BLaER1 treated with 17β-estradiol and CSF1 and Interleukin-3, amounts not matched to agents 10 nM and 100 nM (cell line): ENCODE measurements at regions not wholly inside any gene's neighbourhood (a gene's known extent, or its start where the extent isn't known, plus 50 kb on each side); places are given as distances from the start of the nearest gene placed in this dataset.

Experiments
- H3K27ac ChIP-seq, 11 experiments: shearing (Covaris generic); formaldehyde crosslinking; 2 replicates each; pipeline ENCODE4 v1.8.1; 2022
- H3K27me3 ChIP-seq, 11 experiments: shearing (Covaris generic); formaldehyde crosslinking; 2 replicates each; pipeline ENCODE4 v1.8.1; 2022
- H3K36me3 ChIP-seq, 11 experiments: shearing (Covaris generic); formaldehyde crosslinking; 2 replicates each; pipeline ENCODE4 v1.8.1; 2022
- H3K4me1 ChIP-seq, 10 experiments: shearing (Covaris generic); formaldehyde crosslinking; 2 replicates each; pipeline ENCODE4 v1.8.1; 2022
- H3K4me2 ChIP-seq, 11 experiments: shearing (Covaris generic); formaldehyde crosslinking; 2 replicates each; pipeline ENCODE4 v1.8.1; 2022
- H3K4me3 ChIP-seq, 10 experiments: shearing (Covaris generic); formaldehyde crosslinking; 2 replicates each; pipeline ENCODE4 v1.8.1; 2022
- H3K9ac ChIP-seq, 11 experiments: shearing (Covaris generic); formaldehyde crosslinking; 2 replicates each; pipeline ENCODE4 v1.8.1; 2022
- H3K9me3 ChIP-seq, 11 experiments: shearing (Covaris generic); formaldehyde crosslinking; replicated peaks in 1 of 11; 2 replicates each; pipeline ENCODE4 v1.8.1; 2022
- H4K20me1 ChIP-seq, 11 experiments: shearing (Covaris generic); formaldehyde crosslinking; 2 replicates each; pipeline ENCODE4 v1.8.1; 2022
- Cebpa-rat ChIP-seq, 11 experiments: shearing (Covaris generic); IDR thresholded peaks; 2 replicates each; pipeline ENCODE4 v1.8.1; 2022

DNA sequence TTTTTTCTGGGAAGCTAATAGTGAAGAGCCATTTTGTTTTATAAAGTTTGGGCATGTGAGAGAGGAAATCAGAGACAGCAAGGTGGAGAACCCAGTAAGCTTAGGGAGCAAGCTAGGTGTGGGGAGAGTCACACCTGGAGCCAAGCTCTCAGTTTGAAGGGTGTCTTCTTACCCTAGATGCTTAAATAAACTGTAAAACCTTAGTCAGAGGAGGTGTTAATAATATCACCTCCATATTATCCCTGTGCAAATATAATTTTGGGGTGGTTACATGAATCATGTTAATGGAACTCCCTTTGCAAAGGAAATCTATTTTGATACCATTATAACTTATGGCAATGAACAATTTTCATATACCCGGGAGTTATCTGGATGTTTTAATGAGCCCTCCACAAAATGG, 246.2 kb upstream of the PLET1 start:
- no peak overlapping the region for H3K4me3 ChIP-seq
- H3K27ac ChIP-seq = no peak overlapping the region
- H3K9ac ChIP-seq = no peak overlapping the region
- H3K4me1 ChIP-seq = peaks cover 0 to 6% (median 0%) of the 10 kb centered on the region in 10 experiments; a peak in 3 of 20 replicates
- no peak for TF ChIP-seq Cebpa-rat (IDR thresholded peaks at IDR 0.05)
- no peaks in the 10 kb centered on the region for H3K36me3 ChIP-seq
- peaks cover 0 to 3% (median 0%) of the 10 kb centered on the region in 11 experiments; a peak in 1 of 22 replicates for H3K9me3 ChIP-seq
- H3K27me3 ChIP-seq = no peaks in the 10 kb centered on the region
- H4K20me1 ChIP-seq = no peaks in the 10 kb centered on the region
- no peak overlapping the region for H3K4me2 ChIP-seq

DNA sequence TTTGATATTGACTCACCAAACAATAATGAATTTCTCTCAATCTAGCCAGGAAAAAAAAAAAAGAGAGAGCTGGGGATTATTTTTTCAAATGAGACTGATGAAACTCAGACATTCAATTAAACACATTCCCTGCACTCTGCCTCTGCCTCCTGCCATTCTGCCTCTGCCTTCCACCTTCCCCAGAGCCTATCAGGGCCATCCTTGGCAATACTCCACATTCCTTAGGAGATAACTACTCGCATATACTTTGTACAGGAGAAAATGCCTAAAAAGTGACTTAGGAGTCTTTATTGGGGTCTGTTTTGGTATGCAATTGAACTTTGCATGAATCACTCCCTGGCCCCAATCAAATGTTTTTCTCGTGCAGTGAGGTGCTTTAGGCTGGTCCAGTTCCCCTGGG, 246.6 kb upstream of the PLET1 start:
- Histone ChIP-seq H3K4me3 (no peak overlapping the region), H3K27me3 (no peaks in the 10 kb centered on the region), H3K4me1 (peaks cover 0 to 6% (median 0%) of the 10 kb centered on the region in 10 experiments; a peak in 3 of 20 replicates), H4K20me1 (no peaks in the 10 kb centered on the region), H3K36me3 (no peaks in the 10 kb centered on the region), H3K9me3 (peaks cover 0 to 3% (median 0%) of the 10 kb centered on the region in 11 experiments; a peak in 1 of 22 replicates), H3K9ac (no peak overlapping the region), H3K4me2 (no peak overlapping the region), H3K27ac (no peak overlapping the region)
- no peak for TF ChIP-seq Cebpa-rat (IDR thresholded peaks at IDR 0.05)

DNA sequence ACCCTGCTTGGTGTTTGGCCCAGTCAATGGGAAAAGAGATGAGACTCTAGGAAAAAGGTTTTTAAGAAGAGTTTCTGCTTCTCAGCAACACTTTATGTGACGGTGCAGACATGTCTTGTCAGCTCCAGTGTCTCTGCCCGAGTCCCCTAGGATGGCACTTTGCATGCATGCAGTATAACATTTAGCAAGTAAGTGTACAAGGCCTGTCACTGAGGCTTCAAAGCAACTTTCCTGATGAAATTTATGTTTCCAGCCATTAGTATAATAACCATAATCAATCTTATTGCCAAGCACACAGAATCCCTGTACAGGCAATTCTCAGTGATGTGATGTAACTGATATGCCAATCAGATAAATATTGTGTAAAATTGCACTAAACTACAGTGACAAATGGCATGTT, 248.1 kb upstream of the PLET1 start:
- Histone ChIP-seq H4K20me1 (no peaks in the 10 kb centered on the region), H3K27ac (no peak overlapping the region), H3K4me1 (peaks cover 0 to 6% (median 0%) of the 10 kb centered on the region in 10 experiments; a peak in 3 of 20 replicates), H3K9ac (no peak overlapping the region), H3K36me3 (no peaks in the 10 kb centered on the region), H3K27me3 (no peaks in the 10 kb centered on the region), H3K9me3 (peaks cover 0 to 3% (median 0%) of the 10 kb centered on the region in 11 experiments; a peak in 1 of 22 replicates), H3K4me3 (no peak overlapping the region), H3K4me2 (no peak overlapping the region)
- TF ChIP-seq Cebpa-rat (IDR thresholded peaks at IDR 0.05) = no peak

DNA sequence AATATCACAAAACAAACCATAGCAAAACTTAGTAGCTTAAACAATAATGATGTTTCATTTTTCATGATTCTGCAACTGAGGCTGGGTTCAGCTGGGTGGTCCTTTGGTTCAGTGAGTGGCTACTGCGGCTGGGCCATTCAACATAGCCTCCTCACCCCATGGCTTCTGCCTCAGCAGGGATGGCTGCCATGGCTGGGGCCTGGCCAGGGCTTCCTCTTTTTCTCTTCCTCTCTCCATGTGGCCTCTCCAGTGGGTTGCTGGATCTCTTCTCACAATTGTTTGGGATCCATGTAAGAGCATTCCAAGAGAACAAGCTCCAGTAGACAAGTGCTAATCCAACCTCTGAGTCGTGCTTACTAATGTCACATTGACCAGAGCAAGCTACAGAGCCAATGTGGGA, 248.6 kb upstream of the PLET1 start:
- TF ChIP-seq Cebpa-rat (IDR thresholded peaks at IDR 0.05) = no peak
- Histone ChIP-seq H4K20me1 (no peaks in the 10 kb centered on the region), H3K9me3 (peaks cover 0 to 3% (median 0%) of the 10 kb centered on the region in 11 experiments; a peak in 1 of 22 replicates), H3K4me2 (peak overlapping the region in 1 of 11 experiments; percentile 29; a peak in 1 of 22 replicates), H3K4me1 (peaks cover 0 to 7% (median 0%) of the 10 kb centered on the region in 10 experiments; a peak in 3 of 20 replicates), H3K27ac (no peak overlapping the region), H3K4me3 (no peak overlapping the region), H3K27me3 (no peaks in the 10 kb centered on the region), H3K9ac (no peak overlapping the region), H3K36me3 (no peaks in the 10 kb centered on the region)

DNA sequence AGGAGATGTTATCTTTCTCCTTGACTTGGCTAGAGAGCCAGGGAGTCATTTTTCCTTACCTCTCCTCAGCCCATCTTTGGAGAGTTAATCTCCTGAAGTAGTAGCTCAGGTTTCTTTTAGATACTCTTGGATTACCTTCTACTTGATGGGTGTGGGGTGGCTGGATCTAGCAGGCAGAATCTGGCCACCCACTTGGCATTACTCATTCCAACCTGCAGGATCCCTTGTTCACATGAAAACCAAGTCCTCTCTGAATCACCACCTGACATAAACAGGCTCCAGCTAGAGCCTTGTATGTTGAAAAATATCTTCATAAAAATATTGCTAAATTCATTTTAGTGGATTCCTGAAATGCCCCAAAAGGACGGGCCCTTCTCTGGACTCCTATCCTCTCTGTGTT, 250.6 kb upstream of the PLET1 start:
- no peak overlapping the region for H3K4me3 ChIP-seq
- no peaks in the 10 kb centered on the region for H3K9me3 ChIP-seq
- H3K9ac ChIP-seq = no peak overlapping the region
- H3K27ac ChIP-seq = no peak overlapping the region
- no peaks in the 10 kb centered on the region for H3K36me3 ChIP-seq
- TF ChIP-seq Cebpa-rat (IDR thresholded peaks at IDR 0.05) = no peak
- H3K4me2 ChIP-seq = no peak overlapping the region
- no peaks in the 10 kb centered on the region for H4K20me1 ChIP-seq
- H3K27me3 ChIP-seq = no peaks in the 10 kb centered on the region
- H3K4me1 ChIP-seq = peaks cover 0 to 9% (median 0%) of the 10 kb centered on the region in 10 experiments; a peak in 3 of 20 replicates

DNA sequence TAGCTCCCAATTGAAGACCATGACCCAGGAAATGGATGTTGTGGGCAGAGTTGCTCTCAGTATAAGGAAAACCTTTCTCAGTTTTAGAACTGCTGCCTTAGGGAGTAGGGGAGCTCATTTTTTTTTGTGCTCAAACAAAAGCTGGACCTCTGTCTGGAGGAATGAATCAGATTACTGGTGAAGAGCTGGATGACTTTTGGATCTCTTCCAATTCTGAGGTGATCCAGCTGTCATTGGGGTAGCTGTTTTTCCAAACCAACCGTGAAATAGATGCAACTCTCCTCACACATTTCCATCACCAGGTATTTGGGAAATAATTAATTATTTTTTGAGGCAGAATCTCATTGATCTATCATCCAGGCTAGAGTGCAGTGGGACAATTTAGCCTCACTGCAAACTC, 251.3 kb upstream of the PLET1 start:
- TF ChIP-seq Cebpa-rat (IDR thresholded peaks at IDR 0.05) = no peak
- H3K4me3 ChIP-seq = no peak overlapping the region
- H3K9ac ChIP-seq = no peak overlapping the region
- H3K4me1 ChIP-seq = peaks cover 0 to 9% (median 0%) of the 10 kb centered on the region in 10 experiments; a peak in 4 of 20 replicates
- no peak overlapping the region for H3K4me2 ChIP-seq
- H3K9me3 ChIP-seq = no peaks in the 10 kb centered on the region
- no peaks in the 10 kb centered on the region for H3K27me3 ChIP-seq
- H3K27ac ChIP-seq = no peak overlapping the region
- no peaks in the 10 kb centered on the region for H3K36me3 ChIP-seq
- H4K20me1 ChIP-seq = no peaks in the 10 kb centered on the region

DNA sequence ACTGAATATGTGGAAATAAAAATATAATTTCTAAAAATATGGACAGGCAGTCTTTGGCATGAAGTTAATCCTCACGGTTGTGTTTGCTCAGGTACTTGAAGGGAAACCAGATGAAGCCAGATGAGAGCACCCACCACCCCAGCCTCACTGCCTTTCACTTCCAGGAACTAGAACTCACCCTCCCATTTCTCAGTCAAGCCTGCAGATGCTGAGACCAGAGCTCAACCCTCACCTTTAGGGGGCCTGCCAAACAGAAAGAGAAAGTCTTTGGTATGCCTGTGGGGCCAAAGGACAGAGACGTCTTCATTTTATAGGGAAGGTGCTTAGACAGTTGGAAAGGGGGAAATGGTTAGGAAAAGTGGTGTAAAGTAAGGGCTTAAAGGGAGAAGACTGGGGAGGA, 252.8 kb upstream of the PLET1 start:
- no peak for TF ChIP-seq Cebpa-rat (IDR thresholded peaks at IDR 0.05)
- H3K4me3 ChIP-seq = no peak overlapping the region
- H3K9ac ChIP-seq = no peak overlapping the region

DNA sequence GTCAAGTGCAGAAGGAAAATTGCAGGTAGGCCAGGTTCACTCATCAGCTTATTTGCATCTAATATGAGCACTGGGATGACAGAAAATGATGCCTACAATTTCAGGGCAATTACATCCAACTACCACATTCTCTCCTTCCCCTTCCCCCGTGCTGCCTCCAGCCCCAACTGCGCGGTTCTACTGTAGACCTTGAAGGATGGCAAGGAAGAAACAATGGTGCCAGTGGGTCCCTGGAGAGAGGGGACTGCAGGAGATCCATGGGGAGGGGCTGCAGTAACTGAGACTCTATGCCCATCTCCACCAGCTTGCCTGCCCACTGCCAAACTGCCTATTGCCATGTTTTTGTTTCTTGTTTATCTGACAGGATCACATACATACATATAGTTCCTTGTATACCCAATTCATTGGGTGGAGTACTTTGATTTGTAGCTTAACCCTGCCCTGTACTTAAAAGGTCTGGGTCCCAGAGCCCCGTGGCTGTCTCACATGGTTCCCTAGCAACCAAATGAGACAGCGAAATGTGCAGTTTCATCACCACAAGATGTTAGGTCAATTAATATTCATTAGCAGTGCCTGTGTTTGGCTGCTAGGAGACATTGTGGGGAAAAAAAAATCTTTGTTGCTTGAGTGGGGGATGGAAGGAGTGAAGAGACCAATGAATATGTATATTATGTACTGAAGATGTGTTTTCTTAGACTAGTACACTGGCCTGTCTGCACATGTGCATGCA, 253.5 kb upstream of the PLET1 start:
- Histone ChIP-seq H3K36me3 (no peaks in the 10 kb centered on the region), H3K27ac (peak overlapping the region in 1 of 11 experiments; percentile 12; a peak in 1 of 22 replicates), H3K9ac (no peak overlapping the region), H4K20me1 (no peaks in the 10 kb centered on the region), H3K27me3 (no peaks in the 10 kb centered on the region), H3K4me2 (no peak overlapping the region), H3K4me3 (no peak overlapping the region), H3K9me3 (peaks cover 0 to 4% (median 0%) of the 10 kb centered on the region in 11 experiments; a peak in 1 of 22 replicates), H3K4me1 (peaks cover 0 to 9% (median 0%) of the 10 kb centered on the region in 10 experiments; a peak in 4 of 20 replicates)
- no peak for TF ChIP-seq Cebpa-rat (IDR thresholded peaks at IDR 0.05)

More for the DNA sequence above, 252.8 kb upstream of the PLET1 start:
- Histone ChIP-seq H3K4me1 (peaks cover 0 to 10% (median 0%) of the 10 kb centered on the region in 10 experiments; a peak in 4 of 20 replicates), H3K9me3 (no peaks in the 10 kb centered on the region), H3K4me2 (no peak overlapping the region), H3K27ac (no peak overlapping the region), H3K27me3 (no peaks in the 10 kb centered on the region), H3K36me3 (no peaks in the 10 kb centered on the region), H4K20me1 (no peaks in the 10 kb centered on the region)

DNA sequence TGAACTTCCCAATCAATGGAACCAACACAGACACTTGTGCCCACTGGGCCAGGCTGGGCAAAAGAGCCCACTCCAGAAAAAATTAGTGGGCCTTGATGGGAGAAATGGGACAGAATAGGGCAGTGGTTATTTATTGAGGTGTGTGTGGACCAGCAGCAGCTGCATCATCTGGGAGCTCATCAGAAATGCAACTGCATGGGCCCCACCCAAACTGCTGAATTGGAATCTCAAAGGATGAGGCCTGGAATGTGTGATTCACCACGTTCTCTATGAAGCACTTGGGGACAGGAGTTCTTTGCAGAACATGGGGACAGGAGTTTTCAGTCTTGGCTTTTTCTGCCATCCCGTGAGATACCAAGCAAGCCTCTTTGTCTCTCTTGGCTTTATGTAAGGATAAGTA, 255.6 kb upstream of the PLET1 start:
- H3K4me1 ChIP-seq = peaks cover 0 to 8% (median 0%) of the 10 kb centered on the region in 10 experiments; a peak in 3 of 20 replicates
- no peaks in the 10 kb centered on the region for H3K36me3 ChIP-seq
- no peak for TF ChIP-seq Cebpa-rat (IDR thresholded peaks at IDR 0.05)
- no peak overlapping the region for H3K27ac ChIP-seq
- H3K27me3 ChIP-seq = no peaks in the 10 kb centered on the region
- H3K4me3 ChIP-seq = no peak overlapping the region
- peaks cover 0 to 4% (median 0%) of the 10 kb centered on the region in 11 experiments; a peak in 1 of 22 replicates for H3K9me3 ChIP-seq
- no peak overlapping the region for H3K4me2 ChIP-seq
- no peaks in the 10 kb centered on the region for H4K20me1 ChIP-seq
- no peak overlapping the region for H3K9ac ChIP-seq
